Activated CD4-positive, alpha-beta T cell treated with anti-CD3 and anti-CD28 coated beads for 4 hours (primary cell): ENCODE measurements at regions not wholly inside any gene's neighbourhood (a gene's known extent, or its start where the extent isn't known, plus 50 kb on each side); places are given as distances from the start of the nearest gene placed in this dataset.

Experiments
- DNase-seq, 2 donors: peaks; one replicate each; pipeline ENCODE4 v3.0.0-alpha.2; 2020

DNA sequence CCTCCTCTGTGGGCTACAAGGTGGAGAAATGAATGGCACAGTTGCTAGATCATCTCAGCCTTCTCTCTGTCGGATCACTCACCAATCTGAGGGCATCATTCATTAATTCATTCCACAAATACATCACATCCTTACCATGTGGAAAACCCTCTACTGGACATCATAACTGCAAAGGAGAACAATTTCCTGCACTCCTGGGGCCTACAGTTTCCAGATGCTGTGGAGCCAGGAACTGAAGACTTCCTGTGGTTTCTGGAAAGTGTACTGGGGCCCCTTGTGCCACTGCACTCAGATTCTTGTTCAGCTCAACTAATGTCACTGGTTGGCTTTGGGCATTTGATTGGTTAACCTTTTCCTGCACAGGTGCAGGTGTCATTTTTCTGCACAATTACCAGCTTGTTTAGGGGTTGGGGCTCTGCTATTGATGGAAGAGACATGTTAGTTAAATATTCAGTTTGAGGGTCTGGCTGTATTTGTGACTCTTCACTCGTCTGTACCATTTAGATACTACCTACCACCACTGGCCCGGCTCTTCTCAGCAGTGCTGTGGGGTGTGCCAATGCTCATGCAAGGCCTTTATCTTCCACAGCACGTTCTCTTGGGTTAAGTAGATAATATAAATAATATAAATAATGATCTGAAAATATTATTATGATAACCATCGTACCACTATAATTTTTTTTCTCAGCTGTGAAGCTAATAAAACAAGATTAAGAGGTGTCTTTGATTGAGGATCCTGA is 427.3 kb downstream of the TSN start:
- DNase-seq, result no peak

DNA sequence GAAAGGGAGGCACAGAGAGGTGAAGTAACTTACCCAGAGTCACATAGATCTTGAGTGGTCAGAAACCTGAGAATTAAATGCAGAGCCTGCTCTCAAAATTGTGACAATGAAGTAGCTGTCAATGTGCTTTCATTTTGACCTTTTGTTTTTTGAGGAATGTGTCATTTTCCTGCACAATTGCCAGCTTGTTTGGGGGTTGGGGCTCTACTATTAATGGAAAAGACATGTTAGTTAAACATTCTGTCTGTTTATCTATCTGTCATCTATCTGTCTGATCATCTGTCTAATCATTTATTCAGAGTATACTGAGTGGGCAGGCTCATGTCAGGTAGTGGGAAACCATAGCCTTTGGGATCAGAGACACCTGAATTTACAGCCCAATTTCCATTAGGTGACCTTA is 428.4 kb downstream of the TSN start:
- no peak for DNase-seq

DNA sequence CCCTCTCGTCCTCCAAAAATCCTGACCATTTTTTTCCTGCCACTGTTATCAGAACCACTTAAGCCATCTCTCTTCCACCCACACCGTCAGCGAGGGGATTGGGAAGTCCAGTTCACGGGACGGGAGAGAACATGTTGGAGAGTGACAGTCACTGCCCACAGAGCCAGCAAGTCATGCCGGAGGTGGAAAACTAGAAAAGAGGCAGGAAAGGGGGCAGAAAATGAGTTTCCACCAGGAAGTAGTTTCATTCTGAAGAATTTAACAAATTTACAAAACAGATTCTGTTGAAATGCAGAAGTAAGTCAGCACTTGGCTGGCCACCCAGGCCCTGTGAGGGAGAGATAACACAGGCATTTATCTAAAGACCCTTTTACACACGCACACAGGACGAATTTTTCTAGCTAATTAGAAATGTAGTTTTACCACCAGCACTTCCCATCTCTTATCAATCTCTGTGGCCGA is 431.3 kb downstream of the TSN start:
- no peak for DNase-seq

DNA sequence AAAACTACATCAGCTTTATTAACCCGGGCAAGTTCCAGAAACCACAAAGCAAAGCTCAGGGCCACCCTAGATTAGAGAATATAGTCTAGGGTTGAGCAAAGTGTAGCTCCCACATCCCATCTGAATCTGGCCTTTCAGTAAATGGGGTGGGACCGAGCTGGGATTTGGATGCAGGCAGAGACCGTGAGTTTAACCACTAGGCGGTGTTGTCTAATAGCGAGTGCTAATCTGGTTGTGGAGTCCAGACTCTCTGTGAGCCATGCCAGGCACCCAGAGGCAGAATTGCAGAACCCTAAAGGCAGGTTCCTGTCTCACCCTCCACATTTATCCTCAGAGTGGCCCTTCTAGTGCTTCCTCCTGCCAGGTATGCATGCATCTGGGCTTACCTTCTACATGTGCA is 435.9 kb downstream of the TSN start:
- DNase-seq, result no peak

DNA sequence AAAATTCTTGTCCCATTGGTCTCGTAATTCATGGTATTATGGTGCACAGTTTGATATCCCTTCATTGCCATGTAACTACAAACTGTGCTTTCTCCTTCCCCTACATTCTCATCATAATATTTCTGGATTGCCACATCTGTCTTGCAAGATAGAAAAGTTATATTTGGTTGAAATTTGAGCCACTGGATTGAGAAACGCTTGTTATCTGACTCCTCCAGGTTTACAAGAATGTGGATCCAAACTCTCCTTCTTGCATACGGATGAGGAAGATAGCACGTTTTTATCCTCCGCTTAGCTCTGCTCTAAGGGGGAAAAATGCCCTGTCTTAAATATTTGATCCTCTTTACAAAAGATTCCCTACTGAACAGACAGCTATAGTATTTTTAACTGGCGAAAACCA is 438.2 kb downstream of the TSN start:
- no peak for DNase-seq

DNA sequence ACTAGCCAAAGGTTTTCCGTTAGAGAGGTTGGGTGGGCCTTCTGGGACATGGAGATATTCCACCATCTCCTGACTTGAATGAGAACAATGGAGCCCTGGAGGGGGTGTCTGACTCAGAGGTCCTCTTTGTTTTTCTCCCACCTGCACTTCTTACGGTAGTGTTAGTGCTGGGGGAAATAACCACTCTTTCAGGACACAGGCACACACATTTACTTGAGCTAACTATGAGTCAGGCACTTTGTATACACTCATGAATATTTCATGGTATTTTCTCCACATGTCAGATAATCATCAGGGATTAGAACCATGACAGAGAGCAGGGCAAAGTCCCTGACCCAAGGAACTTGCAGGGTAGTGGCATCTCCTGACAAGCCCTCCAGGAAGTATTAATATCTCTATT is 439.1 kb downstream of the TSN start:
- DNase-seq, result no peak

DNA sequence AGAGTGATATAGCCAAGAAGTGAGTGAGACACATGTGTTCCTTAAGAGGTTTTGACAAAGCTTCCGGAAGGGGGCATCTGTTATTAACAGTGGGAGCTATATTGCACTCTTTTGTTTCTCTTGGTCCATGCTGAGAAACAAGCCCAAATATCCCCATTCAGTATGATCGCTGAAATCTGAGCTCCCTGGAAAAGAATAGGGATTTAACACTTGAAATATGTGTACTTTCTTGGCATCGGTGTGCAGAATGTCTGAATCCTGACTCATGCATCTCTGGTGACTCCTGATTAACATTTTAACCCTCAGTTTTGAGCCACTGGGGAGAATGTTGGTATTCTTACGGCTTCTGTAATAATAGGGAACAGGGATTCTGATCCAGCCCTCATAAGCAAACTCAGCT is 448.1 kb downstream of the TSN start:
- no peak for DNase-seq

DNA sequence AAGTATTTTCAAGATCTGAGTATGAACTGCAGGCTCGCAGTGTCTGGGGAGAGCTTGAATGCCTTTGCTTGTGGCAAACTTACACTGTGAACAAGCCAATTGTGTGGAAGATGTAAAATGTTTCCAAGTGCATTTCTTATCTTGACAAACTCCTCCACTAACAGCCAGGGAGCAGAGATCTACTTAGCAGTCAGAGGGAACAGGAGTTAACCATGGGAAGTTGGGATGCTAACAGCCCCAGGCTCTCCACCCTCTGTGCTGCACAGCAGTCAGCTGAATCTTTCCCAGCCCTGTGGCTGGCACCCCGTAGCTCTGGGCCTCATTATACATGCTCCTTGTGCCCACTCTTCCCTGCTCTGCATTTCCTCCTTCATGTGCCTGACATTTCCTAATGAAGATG is 450.2 kb downstream of the TSN start:
- DNase-seq, result no peak

DNA sequence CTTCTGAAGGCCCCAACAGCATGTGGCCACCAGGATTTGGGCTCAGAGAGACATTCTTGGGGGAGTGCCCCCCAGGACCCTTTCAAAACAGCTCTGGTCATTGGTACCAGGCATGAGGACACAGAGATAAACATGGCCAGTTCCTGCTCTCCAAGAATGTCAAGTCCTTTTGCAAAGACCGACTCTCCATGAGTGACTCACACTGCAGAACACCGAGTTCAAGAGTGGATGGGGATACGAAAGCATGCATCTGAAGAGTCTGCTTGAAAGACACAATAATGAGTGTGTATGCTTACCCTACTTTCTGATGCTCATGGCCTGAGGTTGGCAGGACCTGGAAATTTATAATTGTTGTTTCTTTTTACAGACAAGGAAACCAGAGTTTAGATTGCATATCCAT is 450.6 kb downstream of the TSN start:
- DNase-seq, result no peak

DNA sequence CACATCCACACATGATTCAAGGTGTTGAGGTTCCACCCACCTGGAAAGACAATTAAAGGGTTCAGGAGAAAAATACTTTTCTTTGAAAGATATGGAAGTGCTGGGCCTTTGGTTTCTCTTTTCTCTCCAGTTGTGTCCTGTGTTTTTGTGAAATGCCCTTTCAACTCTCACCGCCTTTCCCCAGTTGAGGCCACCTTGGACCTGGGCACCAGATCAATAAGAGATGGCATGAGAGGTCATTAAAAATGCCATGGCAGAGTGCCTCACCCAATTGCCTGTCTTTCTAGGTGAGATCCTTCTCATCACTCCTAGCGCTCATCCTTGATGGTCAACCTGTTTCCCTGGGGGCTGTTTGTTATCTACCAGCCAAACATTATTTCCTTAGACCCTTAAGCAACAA is 453.9 kb downstream of the TSN start:
- DNase-seq, result no peak

DNA sequence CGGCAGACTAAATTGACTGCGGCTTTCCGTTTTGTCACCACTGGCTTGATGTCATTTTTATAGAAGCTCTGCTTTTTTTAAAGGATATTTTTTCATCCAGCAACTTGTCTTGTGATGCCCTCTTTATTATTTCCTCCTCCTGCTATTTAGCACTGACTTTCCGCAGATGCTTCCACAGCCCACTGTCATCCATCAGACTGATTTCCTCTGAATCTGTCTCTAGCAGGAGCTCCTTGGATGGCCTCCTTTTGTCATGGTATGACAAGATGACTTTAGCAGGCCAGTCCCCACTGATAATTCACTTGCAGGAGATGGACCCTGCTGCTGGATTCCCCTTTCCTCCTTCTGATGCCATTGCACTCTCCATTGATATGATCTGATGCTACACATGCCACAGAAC is 454.6 kb downstream of the TSN start:
- no peak for DNase-seq

DNA sequence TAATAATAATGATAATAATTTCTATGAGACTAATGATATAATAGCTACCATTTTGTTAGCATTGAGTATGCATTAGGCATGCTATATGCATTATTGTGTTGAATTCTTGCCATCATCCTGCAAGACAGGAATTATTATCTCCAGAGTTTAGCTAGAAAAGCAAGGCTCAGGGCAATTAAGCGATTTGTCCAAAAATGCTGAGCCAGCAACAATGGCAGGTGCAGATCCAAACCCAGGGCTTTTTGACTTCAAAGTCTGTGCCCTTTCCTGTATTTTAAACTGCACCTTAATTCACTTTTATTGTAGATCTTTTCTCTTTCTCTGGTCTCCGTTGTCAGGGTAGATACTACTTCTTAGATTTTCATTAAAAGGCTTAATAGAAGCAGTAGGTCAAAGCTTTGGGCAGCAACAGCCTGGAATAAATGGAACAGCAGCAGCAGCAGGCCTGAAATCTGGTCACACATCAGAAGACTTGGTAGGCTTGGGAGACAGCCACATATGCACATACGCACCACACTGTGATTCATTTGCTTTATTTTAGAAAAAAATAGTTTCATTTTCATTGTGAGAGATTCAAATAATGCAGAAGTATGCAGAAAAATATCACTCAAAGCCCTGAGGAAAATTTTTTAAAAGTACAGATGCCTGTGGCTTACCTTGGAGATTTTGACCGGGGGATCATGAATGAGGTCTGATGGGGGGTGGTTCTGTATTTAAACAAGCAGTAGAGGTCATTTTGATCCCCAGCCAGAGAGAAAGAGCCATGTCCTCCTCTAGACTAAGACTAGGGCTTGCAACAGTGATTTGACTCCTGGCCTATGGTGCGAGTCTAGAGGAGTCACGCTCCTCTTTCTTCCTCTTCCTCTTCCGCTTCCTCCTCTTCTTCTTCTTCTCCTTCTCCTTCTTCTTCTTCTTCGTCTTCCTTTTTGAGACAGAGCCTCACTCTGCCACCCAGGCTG is 455.7 kb downstream of the TSN start:
- DNase-seq, result no peak

DNA sequence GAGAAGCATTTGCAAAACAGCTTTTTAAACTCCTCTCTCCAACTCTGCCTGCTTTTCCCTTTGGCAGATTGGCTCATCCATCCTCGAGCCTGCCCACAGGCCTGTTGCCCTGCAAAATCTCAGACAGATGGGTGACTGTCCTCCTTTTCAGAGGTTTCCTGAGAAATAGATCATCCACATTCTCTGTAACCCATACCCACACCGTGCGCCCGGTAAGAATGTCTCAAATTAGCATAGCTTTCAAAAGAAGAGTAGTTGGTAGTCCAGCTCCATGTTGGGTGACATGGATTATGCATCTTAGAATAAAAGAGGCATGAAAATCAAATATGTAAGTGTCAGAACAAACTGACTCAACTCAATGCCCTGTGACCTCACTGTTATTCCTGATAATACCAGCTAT is 457.9 kb downstream of the TSN start:
- no peak for DNase-seq

DNA sequence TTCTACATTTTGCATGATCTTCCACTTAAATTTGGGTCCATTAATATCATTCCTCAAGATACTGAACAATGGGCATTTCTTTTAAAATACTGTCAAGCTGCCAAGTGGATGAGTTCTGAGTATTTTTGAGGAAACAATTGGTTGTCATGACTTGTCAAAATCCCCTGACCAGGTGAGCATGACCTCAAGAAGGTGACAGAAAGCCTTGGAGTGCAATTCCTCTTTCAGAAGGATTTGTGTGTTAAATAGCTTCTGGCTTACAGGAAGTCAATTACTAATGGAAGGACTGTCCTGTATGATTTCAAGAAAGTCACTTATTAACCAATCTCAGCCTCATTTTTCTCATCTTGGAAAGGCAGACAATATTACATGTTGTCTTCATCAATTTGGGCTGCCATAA is 460.6 kb downstream of the TSN start:
- DNase-seq, result no peak

DNA sequence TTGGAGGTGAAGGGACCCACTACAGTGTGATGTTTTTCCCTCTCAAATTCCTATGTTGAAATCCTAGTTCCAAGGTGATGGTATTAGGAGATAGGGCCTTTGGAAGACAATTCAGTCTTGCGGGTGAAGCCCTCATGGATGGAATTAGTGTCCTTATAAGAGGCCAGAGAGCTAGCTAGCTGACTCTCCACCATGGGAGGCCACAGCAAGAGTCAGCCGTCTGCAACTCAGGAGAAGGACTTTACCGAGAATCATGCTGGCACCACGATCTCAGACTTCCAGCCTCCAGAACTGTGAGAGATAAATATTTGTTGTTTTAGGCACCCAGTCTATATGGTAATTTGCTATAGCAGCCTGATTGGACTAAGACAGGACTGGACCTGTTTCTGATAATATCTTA is 461.4 kb downstream of the TSN start:
- no peak for DNase-seq

DNA sequence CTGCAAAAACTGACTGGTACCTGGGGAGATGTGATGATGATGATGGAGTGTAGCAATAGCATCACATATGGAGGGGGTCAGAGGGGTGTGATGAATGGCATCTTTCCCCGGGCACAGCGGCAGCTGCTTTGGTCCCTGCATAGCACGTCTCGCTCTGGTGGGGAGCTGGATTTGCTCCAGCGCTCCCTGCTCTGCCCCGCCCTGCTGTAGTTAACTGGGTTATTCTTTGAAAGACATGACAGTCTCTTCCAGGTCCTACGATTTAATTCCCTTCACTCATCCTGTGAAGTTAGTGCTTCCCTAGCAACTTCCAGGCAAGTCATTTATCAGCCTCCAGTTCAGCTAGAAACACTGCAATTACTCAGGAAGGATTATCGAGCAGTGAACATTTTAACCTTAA is 463.1 kb downstream of the TSN start:
- no peak for DNase-seq

DNA sequence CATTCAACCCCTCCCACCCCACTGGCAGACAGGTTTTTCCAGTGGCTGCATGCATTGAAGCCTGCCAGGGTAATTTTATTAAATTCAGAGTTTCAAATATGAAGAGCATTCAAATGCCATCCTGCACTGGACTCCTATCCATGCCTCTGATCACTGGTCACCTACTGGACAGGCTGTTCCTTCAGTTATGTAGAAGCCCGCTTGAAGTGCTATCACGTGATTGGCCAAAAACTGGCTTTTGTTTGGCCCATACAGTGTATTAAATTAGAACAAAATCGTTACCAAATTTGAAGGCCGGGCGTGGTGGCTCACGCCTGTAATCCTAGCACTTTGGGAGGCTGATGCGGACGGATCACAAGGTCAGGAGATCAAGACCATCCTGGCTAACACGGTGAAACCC is 464.1 kb downstream of the TSN start:
- DNase-seq, result no peak

DNA sequence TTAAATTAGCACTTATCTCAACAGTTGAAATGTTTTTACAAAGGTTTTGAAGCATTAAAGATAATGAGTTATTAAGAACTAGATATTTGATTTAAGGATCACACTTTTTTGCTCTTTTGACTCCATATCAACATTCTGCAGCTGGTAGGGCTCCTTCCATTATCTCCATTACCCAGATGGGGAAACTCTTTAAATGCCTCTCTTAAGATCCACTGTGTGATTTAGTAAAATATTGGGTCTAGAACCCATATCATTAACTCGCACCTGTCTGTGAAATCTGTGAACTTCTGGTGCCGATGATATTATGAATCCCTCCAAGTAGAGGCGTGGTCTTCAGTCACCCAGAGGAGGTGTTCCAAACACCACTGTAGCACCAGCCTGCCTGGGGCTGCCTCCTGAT is 466.2 kb downstream of the TSN start:
- no peak for DNase-seq

DNA sequence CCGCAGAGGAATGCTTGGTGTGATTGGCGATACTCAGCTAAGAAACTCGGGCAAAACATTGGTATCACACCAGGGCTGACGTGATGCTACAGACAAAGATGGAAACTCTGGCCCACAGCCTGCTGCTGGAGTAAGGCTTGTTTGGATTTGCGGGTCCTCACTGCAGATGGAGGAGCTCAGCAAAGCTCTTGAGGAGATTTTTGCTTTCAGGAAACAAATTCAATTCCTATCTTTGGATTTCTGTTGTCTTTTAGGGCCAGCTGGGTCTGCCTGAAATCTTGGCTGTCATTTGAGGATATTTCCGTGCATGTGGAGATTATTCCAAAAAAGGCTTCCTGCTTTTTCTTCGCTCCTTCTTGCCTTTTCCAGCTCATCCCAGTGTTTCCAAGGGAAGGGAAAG is 475.8 kb downstream of the TSN start:
- DNase-seq, result no peak

DNA sequence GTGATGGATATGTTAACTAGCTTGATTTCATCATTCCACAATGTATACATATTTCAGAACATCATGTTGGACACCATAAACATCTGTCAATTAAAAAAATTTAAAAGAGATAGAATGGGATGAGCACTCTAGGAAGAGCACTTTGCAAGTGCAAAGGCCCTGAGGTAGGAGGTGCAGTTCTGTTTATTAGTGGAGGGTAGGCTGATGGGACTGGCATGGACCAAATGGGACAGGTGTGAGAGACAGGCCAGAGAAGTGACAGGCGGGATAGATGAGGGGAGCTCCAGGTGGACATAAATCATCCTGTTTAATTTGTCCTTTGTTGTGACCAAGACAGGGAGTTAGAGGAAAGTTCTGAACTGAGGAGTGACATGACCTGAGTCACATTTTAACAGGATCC is 477.9 kb downstream of the TSN start:
- DNase-seq, result no peak

DNA sequence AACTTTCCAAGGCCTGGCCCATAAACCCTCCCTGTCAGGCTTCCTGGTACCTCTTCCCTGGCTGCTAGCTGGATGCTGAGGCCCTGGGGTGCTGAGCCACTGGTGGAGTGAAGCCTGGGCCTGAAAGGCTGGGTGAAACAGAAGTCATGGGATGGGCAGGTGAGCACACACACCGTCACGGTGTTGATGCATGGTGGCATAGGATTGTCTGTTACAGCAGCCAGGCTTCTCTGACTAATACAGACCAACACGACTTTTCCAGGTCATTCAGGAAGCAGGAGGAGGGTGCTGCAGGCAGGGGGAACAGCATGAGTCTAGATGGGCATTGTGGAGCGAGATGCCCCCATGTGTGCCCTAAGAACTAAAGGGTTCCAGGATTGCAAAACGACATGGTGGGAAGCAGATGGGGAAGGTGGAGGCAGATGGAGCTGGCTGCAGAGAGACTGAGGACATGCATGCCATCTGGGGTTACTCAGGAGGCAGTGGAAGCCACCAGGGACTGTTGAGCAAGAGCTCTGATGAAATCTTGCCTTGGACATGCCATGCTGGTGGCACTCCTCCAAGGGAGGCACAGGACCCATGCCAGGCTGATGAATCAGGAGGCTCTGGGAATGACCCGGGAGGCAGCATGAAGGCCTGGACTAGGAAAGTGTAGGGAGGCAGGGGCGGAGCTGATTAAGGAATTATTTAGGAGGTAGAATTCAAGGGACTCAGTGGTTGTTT is 480.9 kb downstream of the TSN start:
- DNase-seq, result no peak

DNA sequence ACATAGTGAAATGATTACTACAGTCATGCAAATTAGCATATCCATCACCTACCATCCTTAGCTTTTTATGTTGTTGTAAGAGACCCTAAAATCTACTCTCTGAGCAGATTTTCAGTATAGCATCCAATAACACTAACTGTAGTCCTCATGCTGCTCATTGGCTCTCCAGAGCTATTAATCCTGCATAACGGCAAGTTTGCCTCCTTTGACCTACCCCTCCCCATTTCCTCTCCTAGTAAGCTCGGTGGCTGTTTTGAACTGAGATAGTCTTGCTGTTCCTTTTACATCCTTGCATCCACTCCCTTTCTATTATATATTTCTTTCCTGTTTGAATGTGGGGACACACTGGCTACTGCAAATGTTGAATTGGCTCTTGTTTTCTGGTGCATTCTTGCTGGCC is 481.5 kb downstream of the TSN start:
- no peak for DNase-seq

DNA sequence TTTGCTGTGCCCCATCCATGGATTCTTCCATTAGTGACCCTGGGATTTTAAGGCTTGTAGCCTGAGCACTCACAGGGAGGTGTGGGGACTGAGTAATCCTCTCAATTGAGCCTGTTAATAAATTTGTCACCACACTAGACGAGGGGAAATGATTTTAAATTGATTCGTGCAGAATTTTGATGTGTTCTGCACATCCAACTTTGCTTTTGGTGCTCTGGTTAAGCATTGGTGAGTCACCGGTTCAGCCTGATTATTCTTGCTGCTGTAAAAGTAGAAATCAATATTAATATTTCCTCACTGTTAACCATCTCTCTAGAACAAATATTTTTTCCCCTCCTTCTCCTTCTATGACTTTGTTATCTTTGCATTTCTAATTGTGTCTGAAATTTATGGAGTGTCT is 482.0 kb downstream of the TSN start:
- no peak for DNase-seq
